HUES64 (cell line): ENCODE measurements at regions not wholly inside any gene's neighbourhood (a gene's known extent, or its start where the extent isn't known, plus 50 kb on each side); places are given as distances from the start of the nearest gene placed in this dataset.
"Not testable (repeated sequence)": the region's sequence is repeated elsewhere in the genome, so short reads cannot be mapped to it uniquely, and the experiment has no call there.

Experiments
- H3K27ac ChIP-seq: 2 replicates; pipeline ENCODE4 v1.7.0; 2013; ENCODE audit warnings: low read depth, low read length, inconsistent platforms
- H3K27me3 ChIP-seq: 2 replicates; pipeline ENCODE4 v1.6.1; 2013; ENCODE audit warnings: mild to moderate bottlenecking, low read length; ENCODE audit not compliant: insufficient read depth
- H3K36me3 ChIP-seq: 2 replicates; pipeline ENCODE4 v1.6.1; 2013; ENCODE audit warnings: mild to moderate bottlenecking, low read length; ENCODE audit not compliant: insufficient read depth
- H3K4me1 ChIP-seq: 2 replicates; pipeline ENCODE4 v1.6.1; 2013; ENCODE audit warnings: mild to moderate bottlenecking, low read length, moderate library complexity; ENCODE audit not compliant: insufficient read depth
- H3K4me3 ChIP-seq: 2 replicates; pipeline ENCODE4 v1.5.1; 2013; ENCODE audit warnings: mild to moderate bottlenecking, low read length, moderate library complexity
- H3K9ac ChIP-seq: 2 replicates; pipeline ENCODE4 v1.6.1; 2013; ENCODE audit warnings: mild to moderate bottlenecking, low read depth, low read length
- H3K9me3 ChIP-seq: 2 replicates; pipeline ENCODE4 v1.6.1; 2013; ENCODE audit warnings: low read depth, low read length; ENCODE audit not compliant: insufficient read depth
- WGBS: fragments of 150-250, 120-280 bp; methylation state at CpG from one replicate; pipeline ENCODE4 v1.1.7; 2013; ENCODE audit warnings: missing lambda C conversion rate; 5-methylcytosine and 5-hydroxymethylcytosine counted together

- H3K27ac ChIP-seq: no peak overlapping the region
- no peak overlapping the region for H3K4me3 ChIP-seq
- WGBS: 73% methylated on average over 2 of the region's 2 CpGs
- H3K9ac ChIP-seq: no peak overlapping the region
- H3K4me1 ChIP-seq: no peaks in the 10 kb centered on the region
- no peaks in the 10 kb centered on the region for H3K9me3 ChIP-seq
- H3K27me3 ChIP-seq: no peaks in the 10 kb centered on the region
- H3K36me3 ChIP-seq: no peaks in the 10 kb centered on the region
These were observed 171.7 kb downstream of the PHLDA1 start for GRCh38 chr12:75859868-75860267.

GRCh38 chr12:75856235-75856634 lies 175.3 kb downstream of the PHLDA1 start:
- H3K27me3 ChIP-seq: no peaks in the 10 kb centered on the region
- H3K4me1 ChIP-seq: peaks cover 4% of the 10 kb centered on the region; the same call in 1 of the 2 replicates
- no peak overlapping the region for H3K27ac ChIP-seq
- no peaks in the 10 kb centered on the region for H3K36me3 ChIP-seq
- H3K9ac ChIP-seq: no peak overlapping the region
- no peaks in the 10 kb centered on the region for H3K9me3 ChIP-seq
- WGBS: 95% methylated on average over 1 of the region's 1 CpG
- no peak overlapping the region for H3K4me3 ChIP-seq

DNA sequence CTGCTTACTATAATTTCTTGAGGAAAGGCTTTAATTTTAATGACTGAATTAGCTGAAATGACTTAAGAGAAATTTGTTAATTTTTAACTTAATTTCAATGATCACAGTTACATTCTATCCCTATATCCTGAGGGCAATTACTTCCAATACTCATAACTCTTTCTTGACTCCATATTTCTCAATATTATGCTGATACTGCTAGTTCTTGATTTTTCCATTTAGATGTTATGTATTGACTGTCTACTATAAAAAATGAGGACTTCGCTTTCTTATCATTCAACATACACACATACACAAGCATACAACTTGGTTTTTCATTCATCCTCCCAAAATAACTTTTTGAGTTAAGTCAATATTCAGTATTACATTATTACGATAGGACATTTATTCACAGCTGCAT lies 176.2 kb downstream of the PHLDA1 start:
- no peak overlapping the region for H3K4me3 ChIP-seq
- 100% methylated on average over 1 of the region's 2 CpGs for whole genome bisulfite sequencing
- H3K9me3 ChIP-seq: no peaks in the 10 kb centered on the region
- H3K4me1 ChIP-seq: peaks cover 10% of the 10 kb centered on the region; the same call in 1 of the 2 replicates
- H3K9ac ChIP-seq: no peak overlapping the region
- H3K27me3 ChIP-seq: no peaks in the 10 kb centered on the region
- no peaks in the 10 kb centered on the region for H3K36me3 ChIP-seq
- H3K27ac ChIP-seq: no peak overlapping the region

DNA sequence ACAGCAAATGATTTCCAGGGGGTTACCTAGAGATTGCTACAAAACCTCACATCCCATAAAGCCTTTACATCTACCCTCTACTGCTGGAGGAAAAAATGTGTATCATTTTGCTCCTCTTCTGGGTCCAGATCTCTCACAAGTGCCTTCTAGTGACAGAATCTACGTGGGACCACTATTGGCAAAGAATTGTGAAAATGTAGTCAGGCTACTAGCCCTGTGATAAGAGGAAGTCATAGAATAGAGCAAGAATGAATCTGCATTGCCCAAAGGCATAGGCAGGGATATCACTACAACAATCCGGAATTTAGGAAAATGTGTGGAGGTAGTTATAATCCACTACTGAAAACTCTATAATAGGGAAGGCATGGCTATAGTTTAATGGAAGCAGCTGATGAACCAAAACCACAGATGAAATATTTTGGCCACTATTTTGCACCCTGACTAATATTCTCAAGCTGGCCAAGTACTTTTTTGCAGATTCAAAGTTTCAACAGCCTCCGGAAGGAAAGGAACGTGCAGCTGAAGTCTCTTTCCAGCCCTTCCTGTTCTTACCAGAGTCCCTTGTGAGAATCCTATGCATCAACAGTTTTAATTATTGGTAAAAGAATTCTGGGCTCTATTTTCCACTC lies 176.8 kb downstream of the PHLDA1 start:
- Histone ChIP-seq H3K9me3 (no peaks in the 10 kb centered on the region), H3K27me3 (no peaks in the 10 kb centered on the region), H3K4me1 (peaks cover 10% of the 10 kb centered on the region; the same call in 1 of the 2 replicates), H3K36me3 (no peaks in the 10 kb centered on the region), H3K9ac (no peak overlapping the region), H3K27ac (no peak overlapping the region), H3K4me3 (no peak overlapping the region)
- WGBS: 89% methylated on average over 4 of the region's 4 CpGs

- H3K9ac ChIP-seq, H3K36me3 ChIP-seq, H3K4me3 ChIP-seq, H3K9me3 ChIP-seq, H3K27ac ChIP-seq, H3K27me3 ChIP-seq: not testable (repeated sequence)
- H3K4me1 ChIP-seq: peaks cover 10% of the 10 kb centered on the region; the same call in 1 of the 2 replicates
- 94% methylated on average over 3 of the region's 5 CpGs for WGBS
These were observed 177.4 kb downstream of the PHLDA1 start for GRCh38 chr12:75854137-75854536.

- no peak overlapping the region for H3K4me3 ChIP-seq
- no peak overlapping the region for H3K27ac ChIP-seq
- H3K4me1 ChIP-seq: peaks cover 10% of the 10 kb centered on the region; the same call in 1 of the 2 replicates
- no peak overlapping the region for H3K9ac ChIP-seq
- WGBS: 97% methylated on average over 2 of the region's 2 CpGs
- H3K27me3 ChIP-seq: no peaks in the 10 kb centered on the region
- no peaks in the 10 kb centered on the region for H3K36me3 ChIP-seq
- no peaks in the 10 kb centered on the region for H3K9me3 ChIP-seq
These were observed 177.9 kb downstream of the PHLDA1 start for GRCh38 chr12:75853626-75854025.

DNA sequence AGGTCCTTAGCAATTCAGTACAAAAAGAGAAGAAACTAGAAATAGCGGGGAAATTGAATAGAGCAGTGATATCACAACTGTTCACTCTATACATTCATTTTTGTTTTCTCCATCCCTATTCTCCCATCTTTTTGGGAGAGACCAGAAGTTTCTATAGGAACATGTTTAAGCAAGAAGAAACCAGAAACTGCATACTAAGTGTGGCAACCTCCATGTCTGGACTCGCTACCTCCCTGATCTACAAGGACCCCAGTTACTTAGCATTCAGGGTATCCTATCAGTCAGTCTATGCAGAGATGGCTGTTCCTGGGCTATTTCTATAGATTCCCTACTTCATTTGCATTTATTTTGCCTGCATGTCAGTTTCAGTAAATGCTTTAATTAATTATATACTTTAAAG lies 178.6 kb downstream of the PHLDA1 start:
- 49% methylated on average over 1 of the region's 2 CpGs for WGBS
- Histone ChIP-seq H3K9ac (no peak overlapping the region), H3K27me3 (no peaks in the 10 kb centered on the region), H3K9me3 (no peaks in the 10 kb centered on the region), H3K36me3 (no peaks in the 10 kb centered on the region), H3K4me3 (no peak overlapping the region), H3K27ac (no peak overlapping the region), H3K4me1 (peaks cover 10% of the 10 kb centered on the region; the same call in 1 of the 2 replicates)

GRCh38 chr12:75852143-75852542 lies 179.4 kb downstream of the PHLDA1 start:
- Histone ChIP-seq H3K9ac (no peak overlapping the region), H3K36me3 (no peaks in the 10 kb centered on the region), H3K27ac (no peak overlapping the region), H3K27me3 (no peaks in the 10 kb centered on the region), H3K4me1 (peaks cover 10% of the 10 kb centered on the region; the same call in 1 of the 2 replicates), H3K4me3 (no peak overlapping the region), H3K9me3 (no peaks in the 10 kb centered on the region)
- WGBS: 91% methylated on average over 3 of the region's 3 CpGs

- 43% methylated on average over 4 of the region's 4 CpGs for WGBS
- Histone ChIP-seq H3K27me3 (no peaks in the 10 kb centered on the region), H3K36me3 (no peaks in the 10 kb centered on the region), H3K27ac (no peak overlapping the region), H3K4me1 (peaks cover 10% of the 10 kb centered on the region; the same call in 1 of the 2 replicates), H3K9me3 (peaks cover 5% of the 10 kb centered on the region; the same call in 1 of the 2 replicates), H3K4me3 (no peak overlapping the region), H3K9ac (no peak overlapping the region)
These were observed 180.7 kb downstream of the PHLDA1 start for GRCh38 chr12:75850721-75851462.

DNA sequence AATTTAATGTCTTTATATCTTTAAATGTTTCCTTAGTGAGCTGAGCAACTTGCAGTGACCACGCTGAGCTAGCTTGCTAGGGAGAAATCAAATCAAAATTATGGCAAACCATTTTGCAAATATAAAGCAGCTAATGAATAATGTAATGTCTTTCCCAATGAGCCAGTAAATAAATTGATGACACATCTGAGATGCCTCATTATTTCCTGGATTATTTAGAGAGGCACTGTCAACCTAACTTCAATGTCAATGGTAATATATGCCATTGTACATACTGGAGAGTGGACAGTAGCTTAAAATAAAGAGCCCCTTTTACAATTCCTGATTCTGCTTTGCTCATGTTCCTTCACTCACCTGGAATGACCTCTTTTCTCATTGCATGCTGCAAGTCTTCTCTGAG lies 182.6 kb downstream of the PHLDA1 start:
- H3K4me1 ChIP-seq: peaks cover 10% of the 10 kb centered on the region; the same call in 1 of the 2 replicates
- no peak overlapping the region for H3K9ac ChIP-seq
- no peaks in the 10 kb centered on the region for H3K27me3 ChIP-seq
- peaks cover 5% of the 10 kb centered on the region; the same call in 1 of the 2 replicates for H3K9me3 ChIP-seq
- H3K36me3 ChIP-seq: no peaks in the 10 kb centered on the region
- H3K27ac ChIP-seq: no peak overlapping the region
- no peak overlapping the region for H3K4me3 ChIP-seq
- WGBS: 50% methylated on average over 1 of the region's 1 CpG

- 90% methylated on average over 7 of the region's 7 CpGs for WGBS
These were observed 183.1 kb downstream of the PHLDA1 start for GRCh38 chr12:75848431-75848925.

More at GRCh38 chr12:75848431-75848925, 183.1 kb downstream of the PHLDA1 start:
- peaks cover 10% of the 10 kb centered on the region; the same call in 1 of the 2 replicates for H3K4me1 ChIP-seq
- no peak overlapping the region for H3K9ac ChIP-seq
- no peak overlapping the region for H3K4me3 ChIP-seq
- no peaks in the 10 kb centered on the region for H3K27me3 ChIP-seq
- H3K9me3 ChIP-seq: peaks cover 5% of the 10 kb centered on the region; the same call in 1 of the 2 replicates
- H3K36me3 ChIP-seq: no peaks in the 10 kb centered on the region
- H3K27ac ChIP-seq: no peak overlapping the region
